ENCODE measurements at regions not wholly inside any gene's neighbourhood (a gene's known extent, or its start where the extent isn't known, plus 50 kb on each side); places are given as distances from the start of the nearest gene placed in this dataset.

- no peak for TF ChIP-seq POLR2A (IDR thresholded peaks at IDR 0.05)
- TF ChIP-seq EP300 (IDR thresholded peaks at IDR 0.05) = no peak
- no peak for TF ChIP-seq CTCF (IDR thresholded peaks at IDR 0.05)
These were observed 901.5 kb downstream of the ARAP2 start for GRCh38 chr4:35342833-35343232.
